ENCODE measurements at regions not wholly inside any gene's neighbourhood (a gene's known extent, or its start where the extent isn't known, plus 50 kb on each side); places are given as distances from the start of the nearest gene placed in this dataset.

GRCh38 chr16:74094962-74095361 lies 201.7 kb upstream of the PSMD7 start:
- no peak for DNase-seq (ENCODE audit: low read depth)

- no peak for DNase-seq (ENCODE audit: low read depth)
Measured at GRCh38 chr16:74094514-74094913, 202.1 kb upstream of the PSMD7 start.

GRCh38 chr16:74092336-74092735 lies 204.3 kb upstream of the PSMD7 start:
- no peak for DNase-seq (ENCODE audit: low read depth)

GRCh38 chr16:74090871-74091270 lies 205.7 kb upstream of the PSMD7 start:
- DNase-seq (ENCODE audit: low read depth): no peak

- no peak for DNase-seq (ENCODE audit: low read depth)
Measured at GRCh38 chr16:74083541-74083940, 213.1 kb upstream of the PSMD7 start.

- DNase-seq (ENCODE audit: low read depth): no peak
Measured at GRCh38 chr16:74080311-74080710, 216.3 kb upstream of the PSMD7 start.

GRCh38 chr16:74079232-74079586 lies 217.4 kb upstream of the PSMD7 start:
- no peak for DNase-seq (ENCODE audit: low read depth)

GRCh38 chr16:74078511-74079231 lies 217.9 kb upstream of the PSMD7 start:
- no peak for DNase-seq (ENCODE audit: low read depth)

- no peak for DNase-seq (ENCODE audit: low read depth)
Measured at GRCh38 chr16:74076568-74076967, 220.0 kb upstream of the PSMD7 start.

GRCh38 chr16:74075393-74075792 lies 221.2 kb upstream of the PSMD7 start:
- DNase-seq (ENCODE audit: low read depth): no peak

GRCh38 chr16:74073456-74073855 lies 223.2 kb upstream of the PSMD7 start:
- peak; percentile 33 for DNase-seq (ENCODE audit: low read depth)

- DNase-seq (ENCODE audit: low read depth): no peak
Measured at GRCh38 chr16:74071996-74072535, 224.5 kb upstream of the PSMD7 start.

GRCh38 chr16:74070237-74070636 lies 226.4 kb upstream of the PSMD7 start:
- no peak for DNase-seq (ENCODE audit: low read depth)

GRCh38 chr16:74064120-74064735 lies 232.4 kb upstream of the PSMD7 start:
- no peak for DNase-seq (ENCODE audit: low read depth)

GRCh38 chr16:74053826-74054225 lies 242.8 kb upstream of the PSMD7 start:
- no peak for DNase-seq (ENCODE audit: low read depth)

GRCh38 chr16:74053312-74053711 lies 243.3 kb upstream of the PSMD7 start:
- no peak for DNase-seq (ENCODE audit: low read depth)

- DNase-seq (ENCODE audit: low read depth): no peak
Measured at GRCh38 chr16:74052016-74052415, 244.6 kb upstream of the PSMD7 start.

GRCh38 chr16:74049027-74049426 lies 247.6 kb upstream of the PSMD7 start:
- DNase-seq (ENCODE audit: low read depth): no peak

- no peak for DNase-seq (ENCODE audit: low read depth)
Measured at GRCh38 chr16:74046524-74046923, 250.1 kb upstream of the PSMD7 start.

GRCh38 chr16:74045513-74045912 lies 251.1 kb upstream of the PSMD7 start:
- no peak for DNase-seq (ENCODE audit: low read depth)

- peak; percentile 6 for DNase-seq (ENCODE audit: low read depth)
Measured at GRCh38 chr16:74035816-74036215, 260.8 kb upstream of the PSMD7 start.

GRCh38 chr16:74034862-74035261 lies 261.8 kb upstream of the PSMD7 start:
- DNase-seq (ENCODE audit: low read depth): peak; percentile 13

GRCh38 chr16:74034200-74034599 lies 262.4 kb upstream of the PSMD7 start:
- DNase-seq (ENCODE audit: low read depth): no peak

All from Daoy (cell line).